Suprapubic skin (tissue), 3 donors: ENCODE measurements at regions not wholly inside any gene's neighbourhood (a gene's known extent, or its start where the extent isn't known, plus 50 kb on each side); places are given as distances from the start of the nearest gene placed in this dataset.

ENCODE experiments used
- POLR2A ChIP-seq, 2 donors: fragments of 450-650 bp; IDR thresholded peaks; one replicate each; pipeline ENCODE4 v1.6.1; 2017; ENCODE audit warnings: antibody characterized with exemption in 2 of 2, mild to moderate bottlenecking in 2 of 2, moderate library complexity in 2 of 2
- TF ChIP-seq, protein P1 (sequence below), 2 donors: fragments of 200-600 bp in 1 of 2; fragments of 450-650 bp in 1 of 2; sonication (generic) in 1 of 2; IDR thresholded peaks; one replicate each; pipeline ENCODE4 v1.5.1; 2016 to 2019; ENCODE audit warnings: antibody characterized with exemption in 2 of 2, mild to moderate bottlenecking in 1 of 2, moderate library complexity in 1 of 2

DNA sequence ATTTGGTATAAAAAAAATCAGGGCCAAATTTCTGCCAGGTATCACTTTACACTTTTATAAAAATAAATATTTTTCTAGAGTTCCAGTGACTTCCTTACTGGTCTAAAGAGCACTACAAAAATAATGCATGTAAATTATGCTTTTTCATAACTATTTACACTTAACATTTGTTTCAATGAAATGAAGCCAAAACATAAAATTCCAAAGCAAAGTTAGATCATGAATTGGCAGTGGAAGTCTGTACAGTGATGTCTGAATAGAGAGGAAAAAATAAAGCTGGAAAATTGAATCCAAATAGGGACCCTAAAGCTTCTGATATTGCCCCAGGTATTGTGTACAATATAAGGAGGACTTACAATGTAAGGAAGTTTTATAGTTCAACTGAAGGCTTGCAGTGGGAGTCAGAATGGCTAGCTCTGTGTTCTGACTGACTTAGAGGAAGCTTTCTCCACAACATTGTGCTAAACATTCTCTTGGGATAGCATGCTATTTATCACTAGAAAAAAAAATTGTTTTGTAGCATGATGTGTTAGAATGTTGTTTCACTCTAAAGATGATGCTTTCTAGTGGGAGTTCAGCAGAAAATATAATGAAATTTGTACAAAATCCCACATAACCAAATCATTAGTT, 288.2 kb upstream of the UGT8 start:
- TF ChIP-seq, protein P1, sequence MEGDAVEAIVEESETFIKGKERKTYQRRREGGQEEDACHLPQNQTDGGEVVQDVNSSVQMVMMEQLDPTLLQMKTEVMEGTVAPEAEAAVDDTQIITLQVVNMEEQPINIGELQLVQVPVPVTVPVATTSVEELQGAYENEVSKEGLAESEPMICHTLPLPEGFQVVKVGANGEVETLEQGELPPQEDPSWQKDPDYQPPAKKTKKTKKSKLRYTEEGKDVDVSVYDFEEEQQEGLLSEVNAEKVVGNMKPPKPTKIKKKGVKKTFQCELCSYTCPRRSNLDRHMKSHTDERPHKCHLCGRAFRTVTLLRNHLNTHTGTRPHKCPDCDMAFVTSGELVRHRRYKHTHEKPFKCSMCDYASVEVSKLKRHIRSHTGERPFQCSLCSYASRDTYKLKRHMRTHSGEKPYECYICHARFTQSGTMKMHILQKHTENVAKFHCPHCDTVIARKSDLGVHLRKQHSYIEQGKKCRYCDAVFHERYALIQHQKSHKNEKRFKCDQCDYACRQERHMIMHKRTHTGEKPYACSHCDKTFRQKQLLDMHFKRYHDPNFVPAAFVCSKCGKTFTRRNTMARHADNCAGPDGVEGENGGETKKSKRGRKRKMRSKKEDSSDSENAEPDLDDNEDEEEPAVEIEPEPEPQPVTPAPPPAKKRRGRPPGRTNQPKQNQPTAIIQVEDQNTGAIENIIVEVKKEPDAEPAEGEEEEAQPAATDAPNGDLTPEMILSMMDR (IDR thresholded peaks at IDR 0.05) = no peak
- no peak for TF ChIP-seq POLR2A (IDR thresholded peaks at IDR 0.05)
